ENCODE measurements at regions not wholly inside any gene's neighbourhood (a gene's known extent, or its start where the extent isn't known, plus 50 kb on each side); places are given as distances from the start of the nearest gene placed in this dataset.
"Not testable (repeated sequence)": the region's sequence is repeated elsewhere in the genome, so short reads cannot be mapped to it uniquely, and the experiment has no call there.

DNA sequence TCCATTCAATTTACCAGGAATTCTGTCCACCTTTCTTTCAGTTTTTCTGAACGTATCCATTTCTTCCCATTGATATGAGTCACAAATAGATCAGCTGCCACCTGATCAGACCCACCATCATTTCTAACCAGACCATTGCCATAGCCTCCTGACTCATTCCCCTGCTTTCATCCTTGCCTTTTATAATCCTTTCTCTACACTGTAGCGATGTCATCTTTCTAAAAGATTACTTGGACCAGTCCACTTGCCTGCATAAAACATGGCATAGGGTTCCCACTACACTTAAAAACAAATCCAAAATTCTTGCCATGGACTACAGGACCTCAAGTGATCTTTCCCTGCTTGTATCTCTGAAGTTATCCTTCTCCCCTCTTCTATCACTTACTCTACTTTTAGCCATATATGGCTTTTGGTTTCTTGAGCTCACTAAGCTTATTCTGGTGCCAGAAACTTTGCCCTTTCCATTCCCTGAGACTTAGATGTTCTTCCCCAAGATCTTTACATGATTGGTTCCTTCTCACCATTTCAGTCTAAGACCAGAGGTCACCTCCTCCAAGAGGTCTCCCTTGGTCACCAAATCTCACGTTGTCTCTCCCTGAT, 149.5 kb upstream of the KRR1 start:
- Histone ChIP-seq H3K4me3 (ENCODE audit: low read depth in 1 of 5, low read length in 5 of 5) (no peak overlapping the region), H3K27ac (ENCODE audit: low read depth, low read length) (no peak overlapping the region), H3K9me3 (ENCODE audit: control insufficient read depth in 5 of 5, low read length in 5 of 5) (no peaks in the 10 kb centered on the region), H3K27me3 (ENCODE audit: control insufficient read depth in 5 of 5, insufficient read depth in 4 of 5, low read length in 5 of 5) (no peaks in the 10 kb centered on the region), H3K36me3 (ENCODE audit: control insufficient read depth in 5 of 5, insufficient read depth in 5 of 5, low read length in 5 of 5) (no peaks in the 10 kb centered on the region), H3K4me1 (ENCODE audit: control insufficient read depth in 5 of 5, insufficient read depth in 5 of 5, low read length in 5 of 5) (no peaks in the 10 kb centered on the region), H3K9ac (ENCODE audit: low read length in 5 of 5) (no peak overlapping the region)

DNA sequence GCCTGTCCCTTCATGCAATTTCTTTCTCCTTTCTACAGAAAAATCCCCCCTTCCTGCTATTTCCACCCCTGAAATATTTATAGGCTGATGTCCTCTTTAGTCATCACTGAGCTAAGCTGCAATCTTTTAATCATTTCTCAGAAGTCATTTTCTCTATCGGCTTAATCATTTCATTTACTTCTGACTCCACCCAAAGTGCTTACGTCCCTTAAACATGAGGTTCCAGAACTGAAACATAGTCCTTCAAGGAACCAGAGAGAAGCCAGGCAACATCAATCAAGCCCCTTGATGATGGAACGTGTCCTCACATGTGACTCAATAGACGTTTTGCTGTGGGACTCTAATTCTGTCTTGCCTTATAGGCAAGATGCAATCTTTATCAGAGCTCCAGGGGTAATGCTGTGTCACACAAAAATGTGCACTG, 148.7 kb upstream of the KRR1 start:
- Histone ChIP-seq H3K4me1 (ENCODE audit: control insufficient read depth in 5 of 5, insufficient read depth in 5 of 5, low read length in 5 of 5) (no peaks in the 10 kb centered on the region), H3K9ac (ENCODE audit: low read length in 5 of 5) (no peak overlapping the region), H3K27ac (ENCODE audit: low read depth, low read length) (no peak overlapping the region), H3K36me3 (ENCODE audit: control insufficient read depth in 5 of 5, insufficient read depth in 5 of 5, low read length in 5 of 5) (no peaks in the 10 kb centered on the region), H3K27me3 (ENCODE audit: control insufficient read depth in 5 of 5, insufficient read depth in 4 of 5, low read length in 5 of 5) (no peaks in the 10 kb centered on the region), H3K9me3 (ENCODE audit: control insufficient read depth in 5 of 5, low read length in 5 of 5) (no peaks in the 10 kb centered on the region), H3K4me3 (ENCODE audit: low read depth in 1 of 5, low read length in 5 of 5) (no peak overlapping the region)

DNA sequence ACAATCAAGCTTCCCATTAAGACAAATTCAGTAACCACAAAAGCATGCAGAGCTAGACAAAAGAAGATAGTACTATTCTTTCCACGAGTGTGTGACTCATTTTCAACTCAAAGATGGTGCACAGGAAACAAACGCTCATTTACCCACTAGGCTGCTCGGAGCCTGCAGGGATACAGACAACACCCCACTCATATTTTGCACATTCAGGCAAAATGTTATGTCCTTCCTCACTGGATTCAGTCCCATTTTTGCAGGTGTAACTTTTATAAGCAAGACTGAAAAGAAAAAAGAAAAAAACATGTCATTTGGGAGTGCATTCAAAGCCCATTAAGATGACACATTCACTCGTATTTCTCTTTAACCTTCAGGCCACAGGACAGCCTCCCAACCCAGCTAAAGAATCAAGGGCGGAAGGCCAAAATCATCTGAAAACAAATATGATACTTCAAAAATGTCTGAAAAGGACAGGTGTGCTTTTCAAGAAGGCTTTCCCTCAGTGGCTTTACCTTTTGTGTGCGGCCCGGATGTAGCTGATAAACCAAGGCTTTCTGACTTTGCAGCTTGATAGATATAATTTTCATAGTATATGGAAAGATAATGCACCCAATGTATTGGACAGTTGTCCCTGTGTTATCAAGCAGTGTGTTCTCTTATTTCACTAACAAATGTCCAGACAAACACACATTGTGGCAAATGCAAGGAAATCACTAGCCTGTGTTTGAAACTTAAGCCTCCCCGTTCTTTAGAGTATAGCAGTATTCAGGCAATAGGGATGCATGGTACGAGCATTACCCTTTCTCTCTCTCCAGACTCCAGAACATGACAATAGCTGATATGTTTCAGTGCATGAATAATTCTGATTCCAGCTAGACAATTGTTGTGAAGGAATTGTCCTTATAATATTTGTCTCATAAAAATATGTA, 147.8 kb upstream of the KRR1 start:
- Histone ChIP-seq H3K36me3 (ENCODE audit: control insufficient read depth in 5 of 5, insufficient read depth in 5 of 5, low read length in 5 of 5) (no peaks in the 10 kb centered on the region), H3K9me3 (ENCODE audit: control insufficient read depth in 5 of 5, low read length in 5 of 5) (no peaks in the 10 kb centered on the region), H3K9ac (ENCODE audit: low read length in 5 of 5) (no peak overlapping the region), H3K27ac (ENCODE audit: low read depth, low read length) (no peak overlapping the region), H3K4me1 (ENCODE audit: control insufficient read depth in 5 of 5, insufficient read depth in 5 of 5, low read length in 5 of 5) (no peaks in the 10 kb centered on the region), H3K4me3 (ENCODE audit: low read depth in 1 of 5, low read length in 5 of 5) (no peak overlapping the region), H3K27me3 (ENCODE audit: control insufficient read depth in 5 of 5, insufficient read depth in 4 of 5, low read length in 5 of 5) (no peaks in the 10 kb centered on the region)

DNA sequence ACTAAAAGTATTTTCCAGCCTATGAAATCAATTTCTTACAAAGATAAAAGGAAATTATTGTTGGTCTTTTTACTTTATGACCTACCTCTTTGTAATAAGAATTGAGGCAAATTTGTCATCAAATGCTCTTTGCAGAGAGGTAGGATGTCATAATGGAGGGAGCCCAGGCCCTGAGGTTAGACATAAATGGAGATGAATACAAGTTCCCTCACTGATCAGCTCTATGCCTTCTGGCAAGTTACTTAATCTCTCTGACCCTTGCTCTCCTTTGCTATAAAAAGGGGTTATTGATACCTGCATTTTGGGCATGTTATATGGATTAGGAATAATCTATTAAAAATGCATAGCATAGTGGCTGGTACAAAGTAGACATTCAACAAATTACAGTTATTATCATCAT, 146.9 kb upstream of the KRR1 start:
- Histone ChIP-seq H3K27me3 (ENCODE audit: control insufficient read depth in 5 of 5, insufficient read depth in 4 of 5, low read length in 5 of 5) (no peaks in the 10 kb centered on the region), H3K4me3 (ENCODE audit: low read depth in 1 of 5, low read length in 5 of 5) (no peak overlapping the region), H3K36me3 (ENCODE audit: control insufficient read depth in 5 of 5, insufficient read depth in 5 of 5, low read length in 5 of 5) (no peaks in the 10 kb centered on the region), H3K27ac (ENCODE audit: low read depth, low read length) (no peak overlapping the region), H3K9ac (ENCODE audit: low read length in 5 of 5) (no peak overlapping the region), H3K4me1 (ENCODE audit: control insufficient read depth in 5 of 5, insufficient read depth in 5 of 5, low read length in 5 of 5) (no peaks in the 10 kb centered on the region), H3K9me3 (ENCODE audit: control insufficient read depth in 5 of 5, low read length in 5 of 5) (no peaks in the 10 kb centered on the region)

DNA sequence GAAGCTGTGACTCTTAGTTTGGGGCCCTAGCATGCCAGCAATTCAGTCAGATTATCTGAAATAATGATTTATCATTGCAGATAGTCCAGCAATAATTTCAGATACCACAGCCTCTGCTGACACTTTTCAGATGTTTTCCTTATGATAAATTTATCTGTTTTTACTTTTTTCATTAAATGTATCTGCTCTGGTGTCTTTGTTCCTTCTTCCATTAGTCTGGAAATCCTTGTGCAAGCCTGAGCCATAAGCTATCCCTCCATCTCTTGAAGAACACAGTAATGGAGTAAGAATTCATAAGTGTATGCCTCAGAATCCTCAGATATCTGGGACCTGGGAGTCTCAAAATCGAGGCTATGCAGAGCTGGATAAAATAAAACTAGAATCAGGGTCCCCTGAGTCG, 146.4 kb upstream of the KRR1 start:
- Histone ChIP-seq H3K36me3 (ENCODE audit: control insufficient read depth in 5 of 5, insufficient read depth in 5 of 5, low read length in 5 of 5) (no peaks in the 10 kb centered on the region), H3K27me3 (ENCODE audit: control insufficient read depth in 5 of 5, insufficient read depth in 4 of 5, low read length in 5 of 5) (no peaks in the 10 kb centered on the region), H3K4me1 (ENCODE audit: control insufficient read depth in 5 of 5, insufficient read depth in 5 of 5, low read length in 5 of 5) (no peaks in the 10 kb centered on the region), H3K27ac (ENCODE audit: low read depth, low read length) (no peak overlapping the region), H3K4me3 (ENCODE audit: low read depth in 1 of 5, low read length in 5 of 5) (no peak overlapping the region), H3K9ac (ENCODE audit: low read length in 5 of 5) (no peak overlapping the region), H3K9me3 (ENCODE audit: control insufficient read depth in 5 of 5, low read length in 5 of 5) (no peaks in the 10 kb centered on the region)

GRCh38 chr12:75657354-75657753, 145.9 kb upstream of the KRR1 start:
- not testable (repeated sequence) for H3K27me3 ChIP-seq (ENCODE audit: control insufficient read depth in 5 of 5, insufficient read depth in 4 of 5, low read length in 5 of 5); H3K27ac ChIP-seq (ENCODE audit: low read depth, low read length); H3K4me3 ChIP-seq (ENCODE audit: low read depth in 1 of 5, low read length in 5 of 5); H3K4me1 ChIP-seq (ENCODE audit: control insufficient read depth in 5 of 5, insufficient read depth in 5 of 5, low read length in 5 of 5); H3K36me3 ChIP-seq (ENCODE audit: control insufficient read depth in 5 of 5, insufficient read depth in 5 of 5, low read length in 5 of 5); H3K9me3 ChIP-seq (ENCODE audit: control insufficient read depth in 5 of 5, low read length in 5 of 5); H3K9ac ChIP-seq (ENCODE audit: low read length in 5 of 5)

- Histone ChIP-seq H3K9me3 (ENCODE audit: control insufficient read depth in 5 of 5, low read length in 5 of 5) (no peaks in the 10 kb centered on the region), H3K9ac (ENCODE audit: low read length in 5 of 5) (no peak overlapping the region), H3K36me3 (ENCODE audit: control insufficient read depth in 5 of 5, insufficient read depth in 5 of 5, low read length in 5 of 5) (no peaks in the 10 kb centered on the region), H3K4me1 (ENCODE audit: control insufficient read depth in 5 of 5, insufficient read depth in 5 of 5, low read length in 5 of 5) (no peaks in the 10 kb centered on the region), H3K27ac (ENCODE audit: low read depth, low read length) (no peak overlapping the region), H3K27me3 (ENCODE audit: control insufficient read depth in 5 of 5, insufficient read depth in 4 of 5, low read length in 5 of 5) (no peaks in the 10 kb centered on the region), H3K4me3 (ENCODE audit: low read depth in 1 of 5, low read length in 5 of 5) (no peak overlapping the region)
Observed at GRCh38 chr12:75656648-75657047, 145.2 kb upstream of the KRR1 start.

- no peaks in the 10 kb centered on the region for H3K9me3 ChIP-seq (ENCODE audit: control insufficient read depth in 5 of 5, low read length in 5 of 5)
- H3K9ac ChIP-seq (ENCODE audit: low read length in 5 of 5): no peak overlapping the region
- H3K4me1 ChIP-seq (ENCODE audit: control insufficient read depth in 5 of 5, insufficient read depth in 5 of 5, low read length in 5 of 5): no peaks in the 10 kb centered on the region
- no peak overlapping the region for H3K27ac ChIP-seq (ENCODE audit: low read depth, low read length)
- H3K27me3 ChIP-seq (ENCODE audit: control insufficient read depth in 5 of 5, insufficient read depth in 4 of 5, low read length in 5 of 5): no peaks in the 10 kb centered on the region
- H3K36me3 ChIP-seq (ENCODE audit: control insufficient read depth in 5 of 5, insufficient read depth in 5 of 5, low read length in 5 of 5): no peaks in the 10 kb centered on the region
- H3K4me3 ChIP-seq (ENCODE audit: low read depth in 1 of 5, low read length in 5 of 5): no peak overlapping the region
Observed at GRCh38 chr12:75656210-75656609, 144.8 kb upstream of the KRR1 start.

GRCh38 chr12:75655315-75655806, 144.0 kb upstream of the KRR1 start:
- H3K9me3 ChIP-seq (ENCODE audit: control insufficient read depth in 5 of 5, low read length in 5 of 5): no peaks in the 10 kb centered on the region
- H3K36me3 ChIP-seq (ENCODE audit: control insufficient read depth in 5 of 5, insufficient read depth in 5 of 5, low read length in 5 of 5): no peaks in the 10 kb centered on the region
- H3K27me3 ChIP-seq (ENCODE audit: control insufficient read depth in 5 of 5, insufficient read depth in 4 of 5, low read length in 5 of 5): no peaks in the 10 kb centered on the region
- no peaks in the 10 kb centered on the region for H3K4me1 ChIP-seq (ENCODE audit: control insufficient read depth in 5 of 5, insufficient read depth in 5 of 5, low read length in 5 of 5)
- no peak overlapping the region for H3K9ac ChIP-seq (ENCODE audit: low read length in 5 of 5)
- no peak overlapping the region for H3K27ac ChIP-seq (ENCODE audit: low read depth, low read length)
- H3K4me3 ChIP-seq (ENCODE audit: low read depth in 1 of 5, low read length in 5 of 5): no peak overlapping the region

DNA sequence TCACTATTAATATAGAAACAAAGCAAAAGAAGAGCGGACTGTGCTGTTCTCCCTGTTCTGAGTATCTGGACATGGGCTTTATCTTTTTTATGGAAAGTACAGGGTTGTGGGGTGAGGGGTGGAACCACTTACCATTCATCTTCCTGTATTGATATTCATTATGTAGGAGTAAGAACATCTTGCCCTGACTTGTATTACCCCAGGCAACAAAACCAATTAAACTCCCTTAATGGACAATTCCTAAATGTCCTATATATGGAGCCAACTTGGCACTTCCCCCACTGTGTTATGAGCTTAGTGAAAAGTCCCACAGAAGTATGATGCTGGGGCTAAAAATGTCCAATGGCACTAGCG, 139.9 kb upstream of the KRR1 start:
- H3K36me3 ChIP-seq (ENCODE audit: control insufficient read depth in 5 of 5, insufficient read depth in 5 of 5, low read length in 5 of 5): no peaks in the 10 kb centered on the region
- H3K9ac ChIP-seq (ENCODE audit: low read length in 5 of 5): no peak overlapping the region
- H3K4me1 ChIP-seq (ENCODE audit: control insufficient read depth in 5 of 5, insufficient read depth in 5 of 5, low read length in 5 of 5): no peaks in the 10 kb centered on the region
- no peak overlapping the region for H3K4me3 ChIP-seq (ENCODE audit: low read depth in 1 of 5, low read length in 5 of 5)
- no peak overlapping the region for H3K27ac ChIP-seq (ENCODE audit: low read depth, low read length)
- H3K9me3 ChIP-seq (ENCODE audit: control insufficient read depth in 5 of 5, low read length in 5 of 5): no peaks in the 10 kb centered on the region
- no peaks in the 10 kb centered on the region for H3K27me3 ChIP-seq (ENCODE audit: control insufficient read depth in 5 of 5, insufficient read depth in 4 of 5, low read length in 5 of 5)

Measured in subcutaneous abdominal adipose tissue (tissue), 5 donors.